ENCODE measurements at regions not wholly inside any gene's neighbourhood (a gene's known extent, or its start where the extent isn't known, plus 50 kb on each side); places are given as distances from the start of the nearest gene placed in this dataset.

- no peak for DNase-seq (ENCODE audit: low read depth in 2 of 2)
Measured at GRCh38 chr9:107210775-107211174, 72.3 kb upstream of the RAD23B start.

DNA sequence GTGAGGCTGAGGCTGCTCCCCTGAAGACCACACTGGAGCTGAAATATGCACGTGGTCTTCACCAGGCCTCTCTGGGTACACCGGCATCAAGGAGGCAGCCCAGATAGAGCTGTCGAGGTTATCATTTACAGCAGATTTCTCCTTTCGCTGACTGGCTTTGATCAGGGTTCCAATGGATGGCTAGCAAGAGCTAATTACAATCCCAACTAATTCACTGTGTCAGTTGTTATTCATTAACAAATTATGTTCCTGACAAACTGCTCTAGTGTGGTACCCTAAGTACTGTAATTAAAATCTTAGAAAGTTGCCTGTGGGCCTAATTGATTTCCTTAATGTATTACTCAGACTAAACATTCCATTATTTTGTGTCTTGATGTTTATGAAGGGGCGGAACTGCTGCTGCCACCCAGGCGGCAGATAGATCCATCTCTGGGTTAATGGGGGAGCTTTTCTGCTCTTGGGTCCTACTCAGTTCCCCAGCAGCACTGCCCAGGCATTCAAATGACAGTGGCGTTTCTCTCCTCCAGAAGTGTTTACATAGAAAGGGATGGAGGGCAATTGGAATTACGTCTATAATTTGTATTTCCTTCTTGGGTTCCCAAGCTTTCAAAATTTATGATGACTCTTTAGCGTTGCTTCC lies 71.7 kb upstream of the RAD23B start:
- DNase-seq (ENCODE audit: low read depth in 2 of 2) = no peak

DNA sequence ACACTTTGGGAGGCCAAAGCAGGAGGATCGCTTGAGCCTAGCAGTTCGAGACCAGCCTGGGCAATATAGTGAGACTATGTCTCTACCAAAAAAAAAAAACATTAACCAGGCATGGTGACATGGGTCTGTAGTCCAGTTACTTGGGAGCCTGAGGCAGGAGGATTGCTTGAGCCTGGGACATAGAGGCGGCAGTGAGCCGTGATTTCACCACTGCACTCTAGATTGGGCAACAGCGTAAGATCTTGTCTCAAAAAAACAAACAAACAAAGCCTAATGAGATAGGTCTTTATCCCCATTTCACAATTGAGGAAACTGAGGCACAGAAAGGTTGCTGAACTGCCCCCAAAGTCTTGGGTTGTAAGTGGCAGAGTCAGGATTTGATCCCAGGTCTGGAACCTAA lies 70.5 kb upstream of the RAD23B start:
- DNase-seq (ENCODE audit: low read depth in 2 of 2) = no peak

GRCh38 chr9:107213080-107213479 lies 70.0 kb upstream of the RAD23B start:
- DNase-seq (ENCODE audit: low read depth in 2 of 2) = no peak

- peak in 1 of 2 donors; percentile 1 for DNase-seq (ENCODE audit: low read depth in 2 of 2)
Measured at GRCh38 chr9:107213561-107214028, 69.5 kb upstream of the RAD23B start.

DNA sequence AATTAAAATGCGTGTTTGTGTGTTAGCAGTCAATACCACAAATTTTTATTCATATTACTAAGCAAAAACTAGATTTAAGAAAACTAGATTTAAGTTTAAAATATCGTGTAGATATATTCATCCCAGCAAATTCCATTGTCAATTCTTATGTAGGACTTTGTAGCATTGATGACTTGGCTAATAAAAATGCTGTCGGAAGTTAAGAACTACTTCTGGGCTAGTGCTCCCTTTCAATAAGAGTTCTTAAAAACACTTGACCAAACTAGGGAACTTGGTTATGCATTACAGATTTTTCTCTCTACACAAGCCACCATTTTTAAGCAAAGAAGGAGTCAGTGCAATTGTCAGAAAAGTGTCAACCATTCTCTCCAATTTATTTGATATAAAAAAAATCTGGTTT lies 68.7 kb upstream of the RAD23B start:
- no peak for DNase-seq (ENCODE audit: low read depth in 2 of 2)

- no peak for DNase-seq (ENCODE audit: low read depth in 2 of 2)
Measured at GRCh38 chr9:107214915-107215314, 68.2 kb upstream of the RAD23B start.

- DNase-seq (ENCODE audit: low read depth in 2 of 2) = no peak
Measured at GRCh38 chr9:107215381-107215780, 67.7 kb upstream of the RAD23B start.

DNA sequence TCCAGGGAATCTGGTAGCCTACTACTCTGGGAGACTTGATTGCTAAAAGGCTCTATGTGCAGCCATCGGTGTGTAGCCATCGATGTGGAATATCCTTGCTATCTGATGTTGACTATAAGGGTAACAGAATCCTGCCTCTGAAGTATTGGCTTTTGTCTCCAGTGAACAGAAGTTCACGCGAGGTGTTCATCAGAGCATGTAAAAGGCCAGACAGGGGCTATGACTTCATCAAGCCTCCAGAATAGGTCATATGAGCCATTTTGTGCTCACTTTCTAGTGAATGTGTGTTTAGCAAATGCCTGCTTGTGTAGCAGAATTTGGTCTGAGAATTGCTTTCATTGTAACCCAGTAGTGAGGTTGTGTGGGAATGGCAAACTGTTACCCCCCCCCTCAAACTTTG lies 66.8 kb upstream of the RAD23B start:
- no peak for DNase-seq (ENCODE audit: low read depth in 2 of 2)

DNA sequence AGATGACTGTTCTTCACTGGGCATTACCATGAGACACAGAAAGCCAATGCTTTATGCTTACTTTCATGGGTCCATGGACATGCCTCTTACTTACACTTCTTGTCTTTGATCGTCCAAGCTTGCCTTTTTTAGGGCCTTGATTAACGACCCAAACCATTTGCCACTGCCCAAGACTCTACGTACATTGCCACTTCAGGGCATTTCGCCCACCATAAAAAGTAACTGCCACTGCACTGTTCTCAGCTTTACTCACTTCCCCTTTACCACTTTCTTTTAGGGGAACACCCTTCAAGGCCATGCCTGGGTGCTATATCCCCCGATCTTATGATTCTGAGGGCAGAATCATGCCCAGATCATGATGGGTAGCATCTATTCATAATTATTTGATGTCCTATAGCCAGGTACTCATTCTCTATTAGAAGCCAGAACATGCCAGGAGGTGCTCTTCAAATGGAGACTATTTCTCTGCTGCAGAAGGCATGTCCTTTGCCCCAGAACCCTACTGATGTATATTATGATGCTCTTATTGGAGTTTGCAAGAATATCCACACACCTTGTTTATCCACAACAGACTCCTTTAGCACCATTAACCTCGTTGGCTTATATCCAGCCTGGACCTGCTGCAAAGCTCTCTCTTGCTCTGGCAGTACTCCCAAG lies 64.1 kb upstream of the RAD23B start:
- DNase-seq (ENCODE audit: low read depth in 2 of 2) = no peak

DNA sequence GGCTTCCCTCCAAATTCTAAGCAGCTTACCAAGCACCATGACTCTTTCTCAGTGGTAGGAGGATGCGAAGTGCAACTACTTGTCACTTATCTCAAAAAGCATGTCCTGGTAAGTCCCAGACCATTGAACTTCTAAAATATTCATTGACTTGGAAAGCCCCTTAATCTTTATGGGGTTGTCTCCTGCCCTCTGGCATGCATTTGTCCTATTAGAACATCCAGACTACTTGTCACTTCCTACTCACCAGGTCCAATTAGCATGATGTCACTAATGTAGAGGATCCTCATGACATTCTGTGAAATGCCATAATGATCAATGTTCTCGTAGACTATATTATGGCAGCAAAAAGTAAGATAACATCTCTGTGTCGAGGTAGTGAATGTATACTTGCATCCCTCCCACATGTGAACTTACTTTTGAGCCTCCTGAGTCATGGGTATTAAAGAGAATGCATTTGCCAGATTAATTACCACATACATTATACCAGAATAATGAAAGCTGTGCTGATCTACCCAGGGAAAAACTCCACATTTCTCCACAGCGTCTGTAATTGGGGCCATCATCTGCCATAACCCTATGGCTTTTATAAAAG lies 63.5 kb upstream of the RAD23B start:
- no peak for DNase-seq (ENCODE audit: low read depth in 2 of 2)

- no peak for DNase-seq (ENCODE audit: low read depth in 2 of 2)
Measured at GRCh38 chr9:107221321-107221720, 61.8 kb upstream of the RAD23B start.

DNA sequence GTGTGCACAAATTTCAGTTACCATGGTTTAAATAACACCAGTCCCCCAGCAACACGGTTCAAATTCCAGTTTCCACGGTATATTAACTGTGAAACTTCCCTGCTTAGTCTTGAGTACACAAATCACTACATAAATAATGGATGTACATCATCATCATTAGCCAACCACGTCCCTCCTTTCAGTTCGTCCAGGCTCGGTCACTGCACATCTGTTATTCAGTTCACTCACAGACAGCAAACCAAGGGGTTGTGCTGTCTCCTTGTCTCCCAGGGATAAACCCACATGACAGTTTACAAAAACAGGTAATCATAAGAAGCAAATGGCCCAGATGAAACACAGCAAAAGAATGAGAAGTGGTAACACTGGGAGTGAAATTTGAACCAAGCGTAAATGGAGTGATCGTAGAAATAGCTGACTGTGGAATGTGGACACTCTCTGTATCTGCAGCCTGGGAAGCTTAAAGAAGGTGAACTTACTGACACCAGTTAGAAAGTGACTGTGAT lies 61.0 kb upstream of the RAD23B start:
- DNase-seq (ENCODE audit: low read depth in 2 of 2) = no peak

DNA sequence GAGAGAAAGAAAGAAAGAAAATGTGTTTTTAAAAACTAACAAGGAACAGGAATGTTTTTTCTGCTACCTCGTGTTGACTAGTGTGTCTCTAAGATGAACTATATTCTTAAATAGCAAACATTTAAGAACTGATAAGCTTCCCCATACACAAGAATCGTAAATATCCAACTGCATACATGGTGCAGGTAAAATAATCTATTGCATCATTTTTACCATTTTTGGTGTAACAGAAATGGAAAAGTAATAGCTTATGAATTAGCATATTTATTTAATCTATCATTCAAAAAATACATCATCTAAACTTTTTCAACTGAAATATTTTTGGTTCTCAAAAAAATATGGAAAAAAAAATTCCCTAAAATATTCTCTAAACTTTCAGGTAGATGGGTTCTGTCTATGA lies 59.7 kb upstream of the RAD23B start:
- DNase-seq (ENCODE audit: low read depth in 2 of 2) = no peak

DNA sequence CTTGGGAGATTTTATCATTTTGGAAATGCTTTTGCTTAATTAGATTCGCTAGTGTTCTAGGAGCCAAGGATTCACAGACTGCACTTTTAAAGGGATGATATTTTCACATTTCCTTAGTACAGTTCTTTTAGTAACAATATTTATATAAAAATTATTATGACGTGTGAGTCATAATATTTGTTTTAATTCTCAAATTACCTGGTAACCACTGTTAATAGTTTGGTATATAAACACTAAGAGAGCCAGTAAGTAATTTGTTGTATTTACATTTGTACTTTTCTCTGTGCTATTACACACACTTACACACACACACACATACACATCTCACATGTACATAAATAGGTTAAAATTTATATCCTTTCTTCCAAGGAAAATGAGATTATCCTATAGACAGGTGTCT lies 58.8 kb upstream of the RAD23B start:
- DNase-seq (ENCODE audit: low read depth in 2 of 2) = no peak

DNA sequence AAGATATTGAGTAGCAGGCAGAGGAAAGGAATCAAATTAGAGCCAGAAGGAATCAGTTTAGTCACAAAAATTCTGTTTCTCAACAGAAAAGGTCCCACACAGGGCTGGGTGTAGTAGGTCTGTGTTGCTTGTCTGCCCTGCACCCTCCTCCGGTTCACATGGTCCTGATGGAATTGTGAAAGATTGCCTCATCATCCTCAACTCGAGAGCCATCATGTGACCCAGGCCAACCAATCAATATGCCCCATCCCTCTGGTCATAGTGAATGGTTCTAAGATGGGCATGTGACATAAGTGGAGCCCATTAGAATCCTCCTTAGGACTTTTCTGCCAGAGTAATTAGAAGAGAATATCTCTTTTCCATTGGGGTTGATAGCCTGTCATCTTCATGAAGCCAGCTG lies 56.7 kb upstream of the RAD23B start:
- DNase-seq (ENCODE audit: low read depth in 2 of 2) = no peak

DNA sequence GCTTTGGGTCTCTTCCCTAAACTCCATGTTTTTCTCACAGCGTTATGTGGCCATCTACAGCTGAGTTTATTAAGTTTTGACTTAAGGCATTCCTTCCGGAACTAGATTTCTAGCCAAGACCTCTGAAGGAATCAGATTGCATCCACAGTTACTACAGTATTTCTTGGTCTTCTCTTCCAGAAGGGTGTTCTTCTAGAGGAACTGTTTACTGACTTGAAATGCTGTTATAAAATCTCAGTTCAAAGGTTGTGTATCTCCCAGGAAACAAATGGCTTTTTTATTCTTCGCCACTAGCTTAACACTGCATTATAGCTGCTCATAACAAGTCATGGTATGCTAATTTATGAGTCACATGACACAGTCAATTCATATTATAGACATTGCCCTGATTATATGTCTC lies 55.3 kb upstream of the RAD23B start:
- no peak for DNase-seq (ENCODE audit: low read depth in 2 of 2)

GRCh38 chr9:107228496-107229039 lies 54.5 kb upstream of the RAD23B start:
- no peak for DNase-seq (ENCODE audit: low read depth in 2 of 2)

- DNase-seq (ENCODE audit: low read depth in 2 of 2) = no peak
Measured at GRCh38 chr9:107229241-107229741, 53.8 kb upstream of the RAD23B start.
